Lower leg skin (tissue), 3 donors: ENCODE measurements at regions not wholly inside any gene's neighbourhood (a gene's known extent, or its start where the extent isn't known, plus 50 kb on each side); places are given as distances from the start of the nearest gene placed in this dataset.

Experiments used
- POLR2A ChIP-seq, 2 donors: fragments of 450-650 bp; IDR thresholded peaks; one replicate each; pipeline ENCODE4 v1.6.1; 2016 to 2017; ENCODE audit warnings: antibody characterized with exemption in 2 of 2, mild to moderate bottlenecking in 1 of 2, moderate library complexity in 1 of 2
- TF ChIP-seq, protein P1 (sequence below), 3 donors: fragments of 450-650 bp; IDR thresholded peaks; one replicate each; pipeline ENCODE4 v1.5.1; 2016; ENCODE audit warnings: antibody characterized with exemption in 3 of 3, mild to moderate bottlenecking in 3 of 3, moderate library complexity in 2 of 3

DNA sequence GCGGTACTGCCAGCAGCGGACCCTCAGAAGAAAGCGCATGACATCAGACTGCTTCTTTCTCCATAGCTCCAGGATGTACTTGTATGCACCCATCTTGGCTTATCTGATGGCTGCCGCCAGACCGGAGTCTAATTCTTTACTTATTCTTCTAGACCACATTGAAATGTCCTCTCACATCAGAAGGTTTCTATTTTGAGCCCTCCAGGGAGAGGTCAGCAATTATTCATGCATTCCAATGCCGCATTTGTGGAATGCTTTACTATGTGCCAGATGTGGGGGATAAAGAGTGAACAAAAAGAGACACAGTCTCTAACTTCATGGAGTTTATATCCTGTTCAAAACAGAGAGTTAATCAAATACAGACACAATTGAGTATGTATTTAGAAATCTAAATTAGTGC, 230.1 kb downstream of the MIAT start:
- no peak for TF ChIP-seq POLR2A (IDR thresholded peaks at IDR 0.05)
- TF ChIP-seq, protein P1, sequence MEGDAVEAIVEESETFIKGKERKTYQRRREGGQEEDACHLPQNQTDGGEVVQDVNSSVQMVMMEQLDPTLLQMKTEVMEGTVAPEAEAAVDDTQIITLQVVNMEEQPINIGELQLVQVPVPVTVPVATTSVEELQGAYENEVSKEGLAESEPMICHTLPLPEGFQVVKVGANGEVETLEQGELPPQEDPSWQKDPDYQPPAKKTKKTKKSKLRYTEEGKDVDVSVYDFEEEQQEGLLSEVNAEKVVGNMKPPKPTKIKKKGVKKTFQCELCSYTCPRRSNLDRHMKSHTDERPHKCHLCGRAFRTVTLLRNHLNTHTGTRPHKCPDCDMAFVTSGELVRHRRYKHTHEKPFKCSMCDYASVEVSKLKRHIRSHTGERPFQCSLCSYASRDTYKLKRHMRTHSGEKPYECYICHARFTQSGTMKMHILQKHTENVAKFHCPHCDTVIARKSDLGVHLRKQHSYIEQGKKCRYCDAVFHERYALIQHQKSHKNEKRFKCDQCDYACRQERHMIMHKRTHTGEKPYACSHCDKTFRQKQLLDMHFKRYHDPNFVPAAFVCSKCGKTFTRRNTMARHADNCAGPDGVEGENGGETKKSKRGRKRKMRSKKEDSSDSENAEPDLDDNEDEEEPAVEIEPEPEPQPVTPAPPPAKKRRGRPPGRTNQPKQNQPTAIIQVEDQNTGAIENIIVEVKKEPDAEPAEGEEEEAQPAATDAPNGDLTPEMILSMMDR (IDR thresholded peaks at IDR 0.05), result no peak
